HG02759 (cell line): ENCODE measurements at regions not wholly inside any gene's neighbourhood (a gene's known extent, or its start where the extent isn't known, plus 50 kb on each side); places are given as distances from the start of the nearest gene placed in this dataset.
"Not testable (repeated sequence)": the region's sequence is repeated elsewhere in the genome, so short reads cannot be mapped to it uniquely, and the experiment has no call there.

ENCODE experiments used
- ATAC-seq: cut with Tn5 transposase; IDR thresholded peaks from one replicate; pipeline ENCODE4 v1.9.1; 2021; ENCODE audit warnings: mild to moderate bottlenecking, moderate library complexity; ENCODE audit not compliant: unreplicated experiment

DNA sequence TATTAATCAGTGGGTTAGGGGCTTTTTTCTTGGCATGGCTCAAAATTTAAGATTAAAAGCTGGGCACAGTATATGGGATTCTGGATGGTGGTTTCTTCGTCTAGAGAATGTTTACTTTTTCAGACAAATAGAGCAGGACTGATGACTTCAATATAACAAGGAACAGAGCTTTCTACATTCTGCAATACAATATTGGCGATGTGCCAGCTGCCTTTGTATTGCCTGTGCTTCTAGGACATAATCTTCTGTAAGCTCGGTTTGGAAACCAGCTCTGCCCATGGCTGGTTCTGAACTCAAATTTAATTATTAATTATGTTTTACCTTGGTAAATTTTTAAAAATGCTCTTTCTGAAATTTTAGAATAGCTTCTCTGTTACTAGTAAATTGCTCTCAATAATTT lies 139.1 kb upstream of the TRPC4 start:
- no peak for ATAC-seq

DNA sequence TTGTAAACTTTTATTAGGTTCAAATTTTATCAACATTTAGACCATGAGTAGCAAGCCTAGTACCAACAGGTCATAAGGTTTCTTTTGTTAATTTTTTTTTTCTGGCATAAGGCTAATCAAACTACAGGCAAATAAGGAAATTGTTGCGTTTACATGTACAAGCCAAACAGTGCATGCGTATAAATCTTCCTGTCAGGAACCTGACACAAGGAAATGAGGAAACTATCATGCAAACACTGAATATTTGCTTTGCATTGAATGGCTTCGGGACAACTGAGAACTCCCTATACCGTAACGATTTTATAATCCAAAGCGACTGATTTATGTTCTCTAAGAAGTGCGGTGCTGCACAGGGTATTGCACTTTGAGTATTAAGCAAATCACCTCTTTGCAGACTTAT lies 133.0 kb upstream of the TRPC4 start:
- no peak for ATAC-seq

- ATAC-seq = no peak
Measured at GRCh38 chr13:37997641-37998040, 128.1 kb upstream of the TRPC4 start.

GRCh38 chr13:37995092-37995491 lies 125.5 kb upstream of the TRPC4 start:
- ATAC-seq = no peak

DNA sequence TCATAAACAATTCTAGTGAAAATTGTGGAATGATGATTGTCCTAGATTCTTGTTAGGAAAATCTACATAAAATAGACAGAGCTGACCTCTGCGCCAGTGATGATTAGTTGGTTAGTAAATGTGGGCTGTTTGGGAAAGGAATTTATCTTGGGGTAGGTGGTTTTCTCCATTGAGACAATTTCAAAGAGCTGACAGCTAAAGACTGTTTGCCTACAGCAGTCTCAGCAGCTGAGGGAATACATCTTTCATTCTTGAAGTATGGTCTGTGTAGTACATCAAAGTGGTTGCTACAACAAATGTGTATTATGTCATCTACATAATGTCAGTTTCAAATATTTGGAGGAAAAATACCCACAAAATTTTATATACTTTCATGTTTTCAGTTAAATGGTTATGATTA lies 117.2 kb upstream of the TRPC4 start:
- ATAC-seq = no peak

- no peak for ATAC-seq
Measured at GRCh38 chr13:37985281-37985680, 115.7 kb upstream of the TRPC4 start.

GRCh38 chr13:37984357-37984756 lies 114.8 kb upstream of the TRPC4 start:
- ATAC-seq = no peak

DNA sequence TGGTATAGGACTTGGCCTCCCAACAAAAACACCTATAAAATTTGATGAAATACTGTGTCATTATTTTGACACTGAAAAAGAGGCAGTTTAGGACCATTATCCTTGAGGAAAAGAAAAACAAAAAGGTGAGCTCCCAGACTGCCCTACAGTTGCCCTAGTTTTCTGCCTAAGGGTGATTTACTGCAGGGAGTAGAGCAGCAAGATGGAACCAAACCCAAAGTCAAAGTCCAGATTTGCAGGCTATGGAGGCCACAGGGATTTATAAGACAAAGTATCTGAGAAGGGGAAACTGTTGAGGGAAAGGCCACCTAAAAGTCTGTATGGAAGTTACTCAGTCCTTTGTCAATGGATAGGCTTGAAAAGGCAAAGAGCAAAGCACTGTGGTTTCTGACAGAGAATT lies 112.4 kb upstream of the TRPC4 start:
- no peak for ATAC-seq

DNA sequence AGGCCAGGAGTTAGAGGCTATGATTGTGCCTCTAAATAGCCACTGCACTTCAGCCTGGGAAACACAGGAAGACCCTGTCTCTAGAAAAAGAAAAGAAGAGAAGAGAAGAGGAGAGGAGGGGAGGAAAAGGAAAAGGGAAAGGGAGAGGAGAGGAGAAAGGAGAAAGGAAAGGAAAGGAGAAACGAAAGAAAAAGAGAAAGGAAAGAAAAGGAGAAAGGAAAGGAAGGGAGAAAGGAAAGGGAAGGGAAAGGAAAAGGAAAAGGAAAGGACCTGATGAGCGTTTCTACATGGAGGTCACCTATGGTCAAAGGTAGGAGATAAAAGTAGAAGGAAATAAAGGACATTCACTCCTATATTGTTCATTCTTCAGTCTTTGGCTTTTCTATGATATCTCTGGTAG lies 109.1 kb upstream of the TRPC4 start:
- ATAC-seq = no peak

GRCh38 chr13:37968555-37968954 lies 99.0 kb upstream of the TRPC4 start:
- no peak for ATAC-seq

DNA sequence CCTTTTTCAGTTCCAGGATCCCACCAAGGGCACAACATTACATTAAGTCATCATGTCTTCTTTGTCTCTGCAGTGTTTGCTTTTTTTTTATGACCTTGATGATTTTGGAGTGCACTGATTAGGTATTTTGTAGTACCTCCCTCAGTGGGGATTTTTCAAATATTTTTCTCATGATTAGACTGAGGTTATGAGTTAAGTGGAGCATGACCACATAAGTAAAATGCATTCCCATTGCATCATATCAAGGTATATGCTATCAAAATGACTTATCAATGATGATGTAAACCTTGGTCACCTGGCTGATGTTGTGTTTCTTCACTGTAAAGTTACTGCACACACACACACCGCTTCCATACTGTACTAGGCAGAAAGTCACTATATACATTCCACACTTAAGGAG lies 96.7 kb upstream of the TRPC4 start:
- ATAC-seq = no peak

GRCh38 chr13:37960427-37960826 lies 90.9 kb upstream of the TRPC4 start:
- ATAC-seq = no peak

GRCh38 chr13:37959284-37959683 lies 89.7 kb upstream of the TRPC4 start:
- ATAC-seq = no peak

DNA sequence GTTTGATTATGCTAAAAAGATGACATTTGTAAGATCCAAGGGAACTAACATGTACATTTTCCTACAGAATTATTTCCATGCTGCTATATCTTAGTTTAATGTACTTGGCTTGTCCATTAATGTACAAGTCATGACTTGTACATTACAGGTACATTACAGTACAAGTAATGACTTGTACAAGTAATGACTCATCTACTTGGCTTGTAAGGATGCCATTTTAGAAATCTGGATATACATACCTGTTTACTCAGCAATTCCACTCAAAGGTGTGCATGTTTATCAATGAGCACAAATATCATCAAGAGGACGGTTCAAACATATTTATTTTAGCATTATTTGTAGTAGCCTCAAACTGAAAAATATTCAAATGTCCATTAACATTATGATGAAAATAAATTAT lies 87.0 kb upstream of the TRPC4 start:
- ATAC-seq = no peak

DNA sequence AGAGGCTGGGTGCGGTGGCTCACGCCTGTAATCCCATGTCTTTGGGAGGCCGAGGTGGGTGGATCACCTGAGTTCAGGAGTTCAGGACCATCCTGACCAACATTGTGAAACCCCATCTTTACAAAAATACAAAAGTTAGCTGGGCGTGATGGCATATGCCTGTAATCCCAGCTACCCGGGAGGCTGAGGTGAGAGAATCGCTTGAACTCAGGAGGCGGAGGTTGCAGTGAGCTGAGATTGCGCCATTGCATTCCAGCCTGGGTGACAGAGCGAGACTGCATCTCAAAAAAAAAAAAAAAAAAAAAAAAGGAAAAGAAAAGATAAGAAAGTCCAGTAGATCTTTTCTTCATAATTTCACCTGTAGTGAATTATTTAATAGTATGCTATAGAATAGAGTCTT lies 85.0 kb upstream of the TRPC4 start:
- not testable (repeated sequence) for ATAC-seq

GRCh38 chr13:37954191-37954590 lies 84.6 kb upstream of the TRPC4 start:
- no peak for ATAC-seq

GRCh38 chr13:37953696-37954095 lies 84.1 kb upstream of the TRPC4 start:
- no peak for ATAC-seq

- no peak for ATAC-seq
Measured at GRCh38 chr13:37950016-37950415, 80.4 kb upstream of the TRPC4 start.

DNA sequence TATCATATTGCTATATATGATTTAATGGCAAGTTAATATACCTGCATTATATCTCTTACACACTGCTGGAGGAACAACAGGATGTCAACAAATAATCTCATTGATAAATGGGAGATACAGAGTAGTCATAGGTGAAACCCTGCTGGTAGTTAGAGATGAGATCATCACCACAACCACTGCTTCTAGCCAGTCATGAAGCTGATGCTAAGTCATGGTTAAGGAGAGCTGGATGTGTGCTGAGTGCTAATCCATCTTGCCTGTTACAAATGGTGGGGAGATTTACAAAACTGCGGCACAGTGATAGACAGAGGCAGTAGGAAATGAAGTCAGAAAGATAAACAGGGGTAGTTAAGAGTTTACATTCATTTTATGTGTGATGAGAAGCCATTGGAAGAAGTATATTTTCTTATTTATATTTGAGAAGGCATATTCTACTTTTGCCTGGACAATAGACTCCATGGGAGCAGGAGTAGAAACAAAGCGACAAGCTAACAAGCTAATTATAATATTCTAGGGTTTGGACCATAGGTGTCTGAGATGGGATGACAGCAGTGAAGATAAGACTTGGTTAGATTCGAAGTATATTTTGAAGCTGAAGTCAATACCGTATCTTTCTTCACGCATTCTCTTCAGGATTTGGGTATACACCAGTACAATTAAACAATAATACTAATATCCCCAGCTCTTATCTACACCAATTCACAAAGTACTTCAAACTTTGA lies 78.0 kb upstream of the TRPC4 start:
- no peak for ATAC-seq

- ATAC-seq = no peak
Measured at GRCh38 chr13:37945651-37946575, 76.3 kb upstream of the TRPC4 start.

GRCh38 chr13:37944869-37945442 lies 75.4 kb upstream of the TRPC4 start:
- no peak for ATAC-seq
